ENCODE measurements at regions not wholly inside any gene's neighbourhood (a gene's known extent, or its start where the extent isn't known, plus 50 kb on each side); places are given as distances from the start of the nearest gene placed in this dataset.

GRCh38 chr9:90296539-90296938 is 346.1 kb downstream of the DIRAS2 start:
- no peak for TF ChIP-seq POLR2AphosphoS5 (IDR thresholded peaks at IDR 0.05)
- no peak for TF ChIP-seq POLR2A (IDR thresholded peaks at IDR 0.05)
- TF ChIP-seq EP300 (IDR thresholded peaks at IDR 0.05): no peak
- TF ChIP-seq, protein P1, sequence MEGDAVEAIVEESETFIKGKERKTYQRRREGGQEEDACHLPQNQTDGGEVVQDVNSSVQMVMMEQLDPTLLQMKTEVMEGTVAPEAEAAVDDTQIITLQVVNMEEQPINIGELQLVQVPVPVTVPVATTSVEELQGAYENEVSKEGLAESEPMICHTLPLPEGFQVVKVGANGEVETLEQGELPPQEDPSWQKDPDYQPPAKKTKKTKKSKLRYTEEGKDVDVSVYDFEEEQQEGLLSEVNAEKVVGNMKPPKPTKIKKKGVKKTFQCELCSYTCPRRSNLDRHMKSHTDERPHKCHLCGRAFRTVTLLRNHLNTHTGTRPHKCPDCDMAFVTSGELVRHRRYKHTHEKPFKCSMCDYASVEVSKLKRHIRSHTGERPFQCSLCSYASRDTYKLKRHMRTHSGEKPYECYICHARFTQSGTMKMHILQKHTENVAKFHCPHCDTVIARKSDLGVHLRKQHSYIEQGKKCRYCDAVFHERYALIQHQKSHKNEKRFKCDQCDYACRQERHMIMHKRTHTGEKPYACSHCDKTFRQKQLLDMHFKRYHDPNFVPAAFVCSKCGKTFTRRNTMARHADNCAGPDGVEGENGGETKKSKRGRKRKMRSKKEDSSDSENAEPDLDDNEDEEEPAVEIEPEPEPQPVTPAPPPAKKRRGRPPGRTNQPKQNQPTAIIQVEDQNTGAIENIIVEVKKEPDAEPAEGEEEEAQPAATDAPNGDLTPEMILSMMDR (IDR thresholded peaks at IDR 0.05): no peak
- Histone ChIP-seq H3K27ac (no peak overlapping the region), H3K4me3 (no peak overlapping the region), H3K4me1 (no peaks in the 10 kb centered on the region), H3K27me3 (peaks cover 47% of the 10 kb centered on the region), H3K36me3 (no peaks in the 10 kb centered on the region), H3K9me3 (no peaks in the 10 kb centered on the region)
- no peak for ATAC-seq
- 13 to 15% methylated on average over 6 of the region's 6 CpGs for WGBS, 2 donors (ENCODE audit: low coverage in 1 of 2)

DNA sequence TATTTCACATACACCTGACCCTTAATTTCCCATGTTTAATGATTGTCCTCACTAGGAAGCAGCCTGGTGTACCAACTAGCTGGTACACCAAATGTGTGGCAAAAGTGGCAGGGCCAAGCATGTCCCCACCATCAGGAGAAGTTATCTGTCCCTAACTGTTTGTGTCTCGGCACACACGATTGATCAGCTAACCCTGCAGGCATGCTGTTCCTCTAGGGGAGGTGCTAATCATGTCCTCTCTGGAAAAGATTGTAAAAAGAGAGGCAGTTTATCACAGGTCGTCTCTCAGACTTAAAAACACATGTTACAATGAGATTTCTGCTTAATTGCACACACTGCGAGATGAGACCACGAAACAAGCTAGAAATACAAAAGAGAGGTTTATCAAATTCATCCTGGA is 342.7 kb downstream of the DIRAS2 start:
- TF ChIP-seq, protein P1 (IDR thresholded peaks at IDR 0.05): no peak
- no peak for TF ChIP-seq EP300 (IDR thresholded peaks at IDR 0.05)
- no peak for TF ChIP-seq POLR2A (IDR thresholded peaks at IDR 0.05)
- no peak for TF ChIP-seq POLR2AphosphoS5 (IDR thresholded peaks at IDR 0.05)
- WGBS, 2 donors (ENCODE audit: low coverage in 1 of 2): 79 to 91% methylated on average over 4 to 5 of the region's 5 CpGs
- Histone ChIP-seq H3K4me3 (no peak overlapping the region), H3K9me3 (no peaks in the 10 kb centered on the region), H3K27ac (no peak overlapping the region), H3K36me3 (no peaks in the 10 kb centered on the region), H3K27me3 (peaks cover 43% of the 10 kb centered on the region), H3K4me1 (no peaks in the 10 kb centered on the region)
- no peak for ATAC-seq

GRCh38 chr9:90300611-90301276 is 341.9 kb downstream of the DIRAS2 start:
- no peak overlapping the region for H3K4me3 ChIP-seq
- no peaks in the 10 kb centered on the region for H3K36me3 ChIP-seq
- H3K4me1 ChIP-seq: no peaks in the 10 kb centered on the region
- WGBS, 2 donors (ENCODE audit: low coverage in 1 of 2): 40 to 50% methylated on average over 2 to 3 of the region's 3 CpGs
- TF ChIP-seq, protein P1 (IDR thresholded peaks at IDR 0.05): no peak
- TF ChIP-seq EP300 (IDR thresholded peaks at IDR 0.05) (no peak), POLR2AphosphoS5 (IDR thresholded peaks at IDR 0.05) (no peak), POLR2A (IDR thresholded peaks at IDR 0.05) (no peak)
- ATAC-seq: no peak
- no peaks in the 10 kb centered on the region for H3K9me3 ChIP-seq
- no peak overlapping the region for H3K27ac ChIP-seq
- H3K27me3 ChIP-seq: peaks cover 38% of the 10 kb centered on the region

GRCh38 chr9:90301277-90301653 is 341.4 kb downstream of the DIRAS2 start:
- ATAC-seq: peak; percentile 60
- no peak overlapping the region for H3K27ac ChIP-seq
- no peaks in the 10 kb centered on the region for H3K9me3 ChIP-seq
- H3K4me3 ChIP-seq: no peak overlapping the region
- no peaks in the 10 kb centered on the region for H3K4me1 ChIP-seq
- WGBS, 2 donors (ENCODE audit: low coverage in 1 of 2): 5 to 16% methylated on average over 5 to 7 of the region's 8 CpGs
- TF ChIP-seq POLR2A (IDR thresholded peaks at IDR 0.05): no peak
- no peak for TF ChIP-seq EP300 (IDR thresholded peaks at IDR 0.05)
- TF ChIP-seq POLR2AphosphoS5 (IDR thresholded peaks at IDR 0.05): no peak
- TF ChIP-seq, protein P1 (IDR thresholded peaks at IDR 0.05): no peak
- H3K27me3 ChIP-seq: peaks cover 33% of the 10 kb centered on the region
- H3K36me3 ChIP-seq: no peaks in the 10 kb centered on the region

DNA sequence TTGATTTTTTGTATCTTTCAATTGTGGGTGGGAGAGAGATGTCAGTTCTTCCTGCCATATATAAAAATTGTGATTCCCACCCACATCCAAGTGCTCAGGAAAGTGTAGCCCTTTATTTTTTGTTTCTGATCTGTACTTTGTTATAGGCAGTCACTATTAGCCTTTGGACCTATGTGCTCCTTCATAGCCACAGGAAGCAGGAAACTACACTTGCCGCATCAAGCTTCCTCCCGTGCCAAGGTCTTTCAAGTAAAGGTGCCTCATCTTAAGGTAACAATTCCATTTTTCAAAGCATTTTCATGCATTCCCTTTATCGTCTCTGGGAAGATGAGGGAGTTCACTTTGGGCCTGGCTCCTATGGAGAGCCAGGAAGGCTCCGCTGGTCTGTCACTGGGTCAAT is 339.0 kb downstream of the DIRAS2 start:
- Histone ChIP-seq H3K4me1 (no peaks in the 10 kb centered on the region), H3K9me3 (no peaks in the 10 kb centered on the region), H3K36me3 (no peaks in the 10 kb centered on the region), H3K4me3 (no peak overlapping the region), H3K27ac (no peak overlapping the region), H3K27me3 (peaks cover 27% of the 10 kb centered on the region)
- WGBS, 2 donors (ENCODE audit: low coverage in 1 of 2): 79 to 92% methylated on average over 2 to 3 of the region's 4 CpGs
- TF ChIP-seq POLR2A (IDR thresholded peaks at IDR 0.05) (no peak), EP300 (IDR thresholded peaks at IDR 0.05) (no peak), POLR2AphosphoS5 (IDR thresholded peaks at IDR 0.05) (no peak)
- TF ChIP-seq, protein P1 (IDR thresholded peaks at IDR 0.05): no peak
- ATAC-seq: no peak

Data from gastroesophageal sphincter (tissue), 4 donors.